A549 (cell line): ENCODE measurements at regions not wholly inside any gene's neighbourhood (a gene's known extent, or its start where the extent isn't known, plus 50 kb on each side); places are given as distances from the start of the nearest gene placed in this dataset.

Source experiments
- ATAC-seq, 2 experiments: fragments of 200-7000 bp in 1 of 2; fragments of >200 bp in 1 of 2; cut with Nextera tagmentation in 1 of 2; cut with Tn5 transposase in 1 of 2; 3 replicates each; pipeline versions ENCODE4 v1.8.0 to v1.9.1; 2018 to 2020; ENCODE audit warnings: mild to moderate bottlenecking in 1 of 2, moderate library complexity in 1 of 2
- CTCF ChIA-PET: fragments of 300-600 bp; sonication (Branson Sonifier 250); formaldehyde crosslinking; extraction: SDS; loops from one replicate; lab custom pipeline; 2021; ENCODE audit warnings: antibody characterized with exemption, inconsistent platforms; lab: Yijun Ruan, JAX
- POLR2A ChIA-PET: fragments of 350-600 bp; formaldehyde crosslinking; extraction: SDS; loops from one replicate; lab custom pipeline; 2021; ENCODE audit warnings: antibody characterized with exemption, inconsistent platforms; lab: Yijun Ruan, JAX
- DNase-seq, 2 experiments: peaks; one replicate each; pipeline versions ENCODE4 v3.0.0 to v3.0.0-alpha.2; 2011 to 2016; ENCODE audit warnings: low read depth in 1 of 2, low spot score in 1 of 2
- FAIRE-seq: peaks from 2 replicates; lab custom pipeline; 2011; peaks lifted over from hg19 to GRCh38; lab: Jason Lieb, UNC
- H3K27ac ChIP-seq, 2 experiments: fragments of >200 bp; sonication (Bioruptor Twin); formaldehyde crosslinking; 3 replicates each; pipeline ENCODE4 v1.5.1; 2016 to 2017
- H3K4me1 ChIP-seq: fragments of >200 bp; sonication (Bioruptor Twin); formaldehyde crosslinking; 3 replicates; pipeline ENCODE4 v1.6.1; 2016
- H3K4me2 ChIP-seq: fragments of >200 bp; sonication (Bioruptor Twin); formaldehyde crosslinking; 3 replicates; pipeline ENCODE4 v1.6.1; 2016
- H3K4me3 ChIP-seq: fragments of >200 bp; sonication (Bioruptor Twin); formaldehyde crosslinking; 3 replicates; pipeline ENCODE4 v1.5.1; 2016
- H3K9me3 ChIP-seq: fragments of >200 bp; sonication (Bioruptor Twin); formaldehyde crosslinking; 3 replicates; pipeline ENCODE4 v1.6.1; 2016
- BCL3 ChIP-seq: fragments of >200 bp; sonication (Bioruptor Twin); formaldehyde crosslinking; IDR thresholded peaks from 3 replicates; pipeline ENCODE4 v1.6.1; 2016
- CBX8 ChIP-seq: fragments of 200-600 bp; sonication (generic); IDR thresholded peaks from 2 replicates; pipeline ENCODE4 v1.6.1; 2016
- CEBPB ChIP-seq, 2 experiments: fragments of >200 bp in 1 of 2; sonication (Bioruptor Twin) in 1 of 2; formaldehyde crosslinking in 1 of 2; IDR thresholded peaks; 2 replicates each; pipeline ENCODE4 v1.6.1; 2012 to 2016
- E2F6 ChIP-seq: IDR thresholded peaks from 2 replicates; pipeline ENCODE4 v1.6.1; 2012; ENCODE audit warnings: low read depth, borderline replicate concordance
- EHF ChIP-seq: fragments of 250-450 bp; sonication (Bioruptor Pico); IDR thresholded peaks from 2 replicates; pipeline ENCODE4 v1.5.0; 2020; ENCODE audit warnings: mild to moderate bottlenecking
- EP300 ChIP-seq, 2 experiments: fragments of >200 bp; sonication (Bioruptor Twin); formaldehyde crosslinking; IDR thresholded peaks; 2 replicates in 1 of 2; 3 replicates in 1 of 2; pipeline ENCODE4 v1.6.1; 2016 to 2017
- ESRRA ChIP-seq: fragments of 150-350 bp; IDR thresholded peaks from 2 replicates; pipeline ENCODE4 v1.6.1; 2014; ENCODE audit warnings: mild to moderate bottlenecking, low read length, borderline replicate concordance
- FOSL2 ChIP-seq, 2 experiments: fragments of 450-650 bp in 1 of 2; fragments of >200 bp in 1 of 2; sonication (Bioruptor Twin) in 1 of 2; formaldehyde crosslinking; IDR thresholded peaks; 2 replicates each; pipeline versions ENCODE4 v1.5.0 to v1.6.1; 2016 to 2020; ENCODE audit warnings: mild to moderate bottlenecking in 1 of 2, moderate library complexity in 1 of 2
- FOXS1 ChIP-seq: fragments of 250-450 bp; sonication (Bioruptor Pico); IDR thresholded peaks from 2 replicates; pipeline ENCODE4 v1.5.0; 2020; ENCODE audit warnings: mild to moderate bottlenecking, moderate library complexity
- GATA3 ChIP-seq: IDR thresholded peaks from 2 replicates; pipeline ENCODE4 v1.6.1; 2012; ENCODE audit warnings: borderline replicate concordance
- HDAC2 ChIP-seq: fragments of 200-600 bp; sonication (generic); IDR thresholded peaks from 2 replicates; pipeline ENCODE4 v1.6.1; 2016
- HMGXB4 ChIP-seq: fragments of 250-450 bp; sonication (Bioruptor Pico); IDR thresholded peaks from 2 replicates; pipeline ENCODE4 v1.5.0; 2021; ENCODE audit warnings: mild to moderate bottlenecking, moderate library complexity, borderline replicate concordance
- HOXB13 ChIP-seq: fragments of 250-450 bp; sonication (Bioruptor Pico); IDR thresholded peaks from 2 replicates; pipeline ENCODE4 v1.5.0; 2020; ENCODE audit warnings: low read depth, mild to moderate bottlenecking, moderate library complexity
- JUN ChIP-seq, 2 experiments: fragments of >200 bp; sonication (Bioruptor Twin); formaldehyde crosslinking; IDR thresholded peaks; 2 replicates in 1 of 2; 3 replicates in 1 of 2; pipeline ENCODE4 v1.6.1; 2016 to 2017
- JUNB ChIP-seq: fragments of >200 bp; sonication (Bioruptor Twin); formaldehyde crosslinking; IDR thresholded peaks from 2 replicates; pipeline ENCODE4 v1.6.1; 2016
- KDM5A ChIP-seq: fragments of 200-600 bp; sonication (generic); IDR thresholded peaks from 2 replicates; pipeline ENCODE4 v1.6.1; 2016; ENCODE audit warnings: antibody characterized with exemption, mild to moderate bottlenecking
- MAX ChIP-seq: IDR thresholded peaks from 2 replicates; pipeline ENCODE4 v1.6.1; 2012
- PBX3 ChIP-seq: IDR thresholded peaks from 2 replicates; pipeline ENCODE4 v1.6.1; 2012
- POLR2AphosphoS2 ChIP-seq: conservative IDR thresholded peaks from 2 replicates; pipeline ENCODE4 v1.6.1; 2012; ENCODE audit warnings: low read length, improper control_type of control experiment, inconsistent platforms
- RAD21 ChIP-seq, 2 experiments: fragments of >200 bp in 1 of 2; sonication (Bioruptor Twin) in 1 of 2; formaldehyde crosslinking in 1 of 2; IDR thresholded peaks in 1 of 2; conservative IDR thresholded peaks in 1 of 2; 2 replicates in 1 of 2; 3 replicates in 1 of 2; pipeline ENCODE4 v1.6.1; 2012 to 2018; ENCODE audit warnings: inconsistent platforms in 1 of 2
- REST ChIP-seq: fragments of 200-600 bp; sonication (generic); IDR thresholded peaks from 2 replicates; pipeline ENCODE4 v1.6.1; 2016; ENCODE audit warnings: antibody characterized with exemption, mild to moderate bottlenecking, moderate library complexity
- RFX5 ChIP-seq: fragments of 450-650 bp; IDR thresholded peaks from 2 replicates; pipeline ENCODE4 v1.7.1; 2014; ENCODE audit warnings: antibody characterized with exemption, mild to moderate bottlenecking, moderate library complexity
- SMC3 ChIP-seq: fragments of >200 bp; sonication (Bioruptor Twin); formaldehyde crosslinking; IDR thresholded peaks from 3 replicates; pipeline ENCODE4 v1.6.1; 2018; ENCODE audit warnings: inconsistent platforms
- SREBF2 ChIP-seq: fragments of 450-650 bp; IDR thresholded peaks from 2 replicates; pipeline ENCODE4 v1.6.1; 2014; ENCODE audit warnings: mild to moderate bottlenecking, moderate library complexity
- TP53 ChIP-seq: fragments of 250-450 bp; sonication (Bioruptor Pico); IDR thresholded peaks from 2 replicates; pipeline ENCODE4 v1.5.0; 2021; ENCODE audit warnings: mild to moderate bottlenecking, moderate library complexity
- ZC3H11A ChIP-seq: fragments of 450-650 bp; IDR thresholded peaks from 2 replicates; pipeline ENCODE4 v1.6.1; 2014; ENCODE audit warnings: antibody characterized with exemption, mild to moderate bottlenecking
- WGBS: methylation state at CpG from one replicate; pipeline ENCODE4 v1.1.6; 2017; ENCODE audit errors: missing lambda C conversion rate; 5-methylcytosine and 5-hydroxymethylcytosine counted together

GRCh38 chr5:130714200-130714599 lies 450.9 kb downstream of the HINT1 start:
- WGBS = 87% methylated on average over 1 of the region's 1 CpG
- FAIRE-seq = no peak

GRCh38 chr5:130712324-130712723 lies 452.7 kb downstream of the HINT1 start:
- no peak overlapping the region for H3K27ac ChIP-seq
- H3K4me1 ChIP-seq = peaks cover 34% of the 10 kb centered on the region
- DNase-seq (peak in 1 of 2 experiments; percentile 55), FAIRE-seq (no peak), ATAC-seq (no peak; a peak in 1 of 6 replicates)
- ChIA-PET POLR2A (no interaction called here), CTCF (no interaction called here)
- H3K4me2 ChIP-seq = peak overlapping the region; percentile 40; the same call in 2 of the 3 replicates
- 57% methylated on average over 1 of the region's 1 CpG for WGBS
- no peaks in the 10 kb centered on the region for H3K9me3 ChIP-seq
- H3K4me3 ChIP-seq = no peak overlapping the region
- TF ChIP-seq ESRRA = no peak
- no peak for TF ChIP-seq EP300 (IDR thresholded peaks at IDR 0.05)
- no peak for TF ChIP-seq REST
- TF ChIP-seq GATA3 = peak; percentile 56; the same call in 1 of the 2 replicates
- TF ChIP-seq HDAC2 = no peak
- no peak for TF ChIP-seq JUN (IDR thresholded peaks at IDR 0.05)
- TF ChIP-seq FOSL2 (IDR thresholded peaks at IDR 0.05) = no peak
- TF ChIP-seq FOSL2 (CRISPR knock-in tag; IDR thresholded peaks at IDR 0.05) = peak; percentile 30; the same call in 1 of the 2 replicates
- 0 out of 2 replicates have a peak, but pooled peaks have one; percentile 15 for TF ChIP-seq FOXS1 (CRISPR knock-in tag)

More at GRCh38 chr5:130714200-130714599, 450.9 kb downstream of the HINT1 start:
- no peak overlapping the region for H3K27ac ChIP-seq
- no peak for TF ChIP-seq PBX3
- H3K4me3 ChIP-seq = no peak overlapping the region
- no peaks in the 10 kb centered on the region for H3K9me3 ChIP-seq
- no peak for ATAC-seq
- ChIA-PET POLR2A (no interaction called here), CTCF (no interaction called here)
- H3K4me1 ChIP-seq = peaks cover 34% of the 10 kb centered on the region
- no peak overlapping the region for H3K4me2 ChIP-seq
- no peak for DNase-seq

- FAIRE-seq (no peak), DNase-seq (peak; percentile 22 to 88), ATAC-seq (peak; percentile 78 to 92)
- Histone ChIP-seq H3K27ac (peak overlapping the region; percentile 57 to 71), H3K4me2 (peak overlapping the region; percentile 50), H3K4me3 (no peak overlapping the region), H3K4me1 (peaks cover 34% of the 10 kb centered on the region), H3K9me3 (no peaks in the 10 kb centered on the region)
- WGBS = 0% methylated on average over 4 of the region's 4 CpGs
- CTCF ChIA-PET = no interaction called here
- POLR2A ChIA-PET = no interaction called here
- TF ChIP-seq RFX5 = no peak
- no peak for TF ChIP-seq ZC3H11A
- no peak for TF ChIP-seq TP53 (CRISPR knock-in tag)
- TF ChIP-seq SREBF2 = no peak
- TF ChIP-seq KDM5A = no peak
- TF ChIP-seq BCL3 = no peak
- TF ChIP-seq HOXB13 (CRISPR knock-in tag) = no peak
- TF ChIP-seq GATA3 = peak; percentile 83
- no peak for TF ChIP-seq EHF (CRISPR knock-in tag)
- TF ChIP-seq JUNB = peak; percentile 55
- TF ChIP-seq CBX8 = no peak
- no peak for TF ChIP-seq E2F6
- no peak for TF ChIP-seq HMGXB4 (CRISPR knock-in tag)
- TF ChIP-seq SMC3 = no peak
- TF ChIP-seq CEBPB (IDR thresholded peaks at IDR 0.05) = 0 out of 4 replicates have a peak, but pooled peaks of 1 of the 2 experiments have one; percentile 9
- TF ChIP-seq POLR2AphosphoS2 = no peak
- TF ChIP-seq FOXS1 (CRISPR knock-in tag) = 0 out of 2 replicates have a peak, but pooled peaks have one; percentile 32
- no peak for TF ChIP-seq JUN (IDR thresholded peaks at IDR 0.05)
- TF ChIP-seq MAX = peak; percentile 52
- TF ChIP-seq RAD21 (conservative IDR thresholded peaks at IDR 0.05 in 1 of 2, IDR thresholded peaks at IDR 0.05 in 1 of 2) = peak; percentile 11 to 16; a peak in 2 of 5 replicates
- TF ChIP-seq FOSL2 (IDR thresholded peaks at IDR 0.05) = 0 out of 2 replicates have a peak, but pooled peaks have one; percentile 22
- peak; percentile 83 for TF ChIP-seq FOSL2 (CRISPR knock-in tag; IDR thresholded peaks at IDR 0.05)
These were observed 454.5 kb downstream of the HINT1 start for GRCh38 chr5:130710596-130710995.
